GM19025 (cell line): ENCODE measurements at regions not wholly inside any gene's neighbourhood (a gene's known extent, or its start where the extent isn't known, plus 50 kb on each side); places are given as distances from the start of the nearest gene placed in this dataset.

ENCODE experiments used
- ATAC-seq: cut with Tn5 transposase; IDR thresholded peaks from one replicate; pipeline ENCODE4 v1.9.1; 2021; ENCODE audit warnings: mild to moderate bottlenecking, low read depth, moderate library complexity; ENCODE audit not compliant: unreplicated experiment

GRCh38 chr5:33309536-33310345 lies 131.0 kb upstream of the TARS1 start:
- ATAC-seq: no peak

- ATAC-seq: no peak
Observed at GRCh38 chr5:33310451-33310850, 130.3 kb upstream of the TARS1 start.

GRCh38 chr5:33311893-33312292 lies 128.9 kb upstream of the TARS1 start:
- no peak for ATAC-seq

- no peak for ATAC-seq
Observed at GRCh38 chr5:33312571-33313549, 127.9 kb upstream of the TARS1 start.

- ATAC-seq: no peak
Observed at GRCh38 chr5:33315189-33315588, 125.6 kb upstream of the TARS1 start.

- ATAC-seq: no peak
Observed at GRCh38 chr5:33316773-33317172, 124.0 kb upstream of the TARS1 start.

- no peak for ATAC-seq
Observed at GRCh38 chr5:33317271-33317670, 123.5 kb upstream of the TARS1 start.

GRCh38 chr5:33319151-33319550 lies 121.6 kb upstream of the TARS1 start:
- ATAC-seq: no peak

GRCh38 chr5:33319841-33320240 lies 120.9 kb upstream of the TARS1 start:
- no peak for ATAC-seq

GRCh38 chr5:33321026-33321425 lies 119.7 kb upstream of the TARS1 start:
- no peak for ATAC-seq

GRCh38 chr5:33322632-33323031 lies 118.1 kb upstream of the TARS1 start:
- ATAC-seq: no peak

- ATAC-seq: no peak
Observed at GRCh38 chr5:33324667-33325307, 116.0 kb upstream of the TARS1 start.

- no peak for ATAC-seq
Observed at GRCh38 chr5:33328818-33329217, 111.9 kb upstream of the TARS1 start.

GRCh38 chr5:33329891-33330290 lies 110.9 kb upstream of the TARS1 start:
- no peak for ATAC-seq

GRCh38 chr5:33330426-33330825 lies 110.3 kb upstream of the TARS1 start:
- no peak for ATAC-seq

- ATAC-seq: no peak
Observed at GRCh38 chr5:33330992-33331391, 109.8 kb upstream of the TARS1 start.

- no peak for ATAC-seq
Observed at GRCh38 chr5:33332804-33333203, 108.0 kb upstream of the TARS1 start.

- ATAC-seq: no peak
Observed at GRCh38 chr5:33334829-33335228, 105.9 kb upstream of the TARS1 start.

GRCh38 chr5:33336891-33337636 lies 103.7 kb upstream of the TARS1 start:
- ATAC-seq: no peak

- no peak for ATAC-seq
Observed at GRCh38 chr5:33337637-33337992, 103.2 kb upstream of the TARS1 start.
